Epidermal melanocyte (primary cell): ENCODE measurements at regions not wholly inside any gene's neighbourhood (a gene's known extent, or its start where the extent isn't known, plus 50 kb on each side); places are given as distances from the start of the nearest gene placed in this dataset.

ENCODE experiments used
- DNase-seq: peaks from one replicate; pipeline ENCODE4 v3.0.0; 2011; ENCODE audit warnings: low spot score; ENCODE audit not compliant: insufficient read length

DNA sequence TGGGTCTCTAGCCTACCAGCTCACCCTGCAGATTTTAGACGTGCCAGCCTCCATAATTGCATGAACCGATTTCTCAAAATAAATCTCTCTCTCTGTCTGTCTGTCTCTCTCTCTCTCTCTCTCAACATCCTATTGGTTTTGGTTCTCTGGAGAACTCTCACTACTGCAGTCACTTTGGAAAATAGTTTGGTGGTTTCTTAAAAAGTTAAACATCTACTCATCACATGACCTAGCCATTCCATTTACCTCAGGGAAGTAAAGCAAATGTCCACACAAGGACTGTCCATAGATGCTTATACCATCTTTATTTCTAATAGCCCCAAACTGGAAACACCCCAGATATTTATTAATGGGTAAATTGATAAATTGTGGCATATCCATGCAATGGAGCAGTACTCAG lies 119.5 kb downstream of the SNX19 start:
- DNase-seq = no peak

DNA sequence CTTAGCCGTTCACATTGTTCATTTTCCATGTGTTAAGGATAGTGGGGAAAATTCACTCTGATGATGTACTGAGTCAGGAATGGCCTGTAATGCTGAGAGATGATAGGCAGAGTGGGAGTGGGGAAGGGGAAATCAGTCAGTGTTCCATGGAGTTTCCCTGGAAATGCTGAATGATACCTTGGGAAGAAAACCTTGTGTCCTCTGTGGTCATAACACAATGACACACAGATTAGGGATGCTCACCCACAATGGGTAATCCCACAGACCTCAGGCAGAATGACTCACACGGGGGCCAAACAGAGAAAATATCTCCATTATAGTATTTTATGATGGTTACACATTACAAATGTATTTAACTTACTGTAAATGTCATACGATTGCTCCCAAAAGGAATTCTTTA lies 118.0 kb downstream of the SNX19 start:
- no peak for DNase-seq

DNA sequence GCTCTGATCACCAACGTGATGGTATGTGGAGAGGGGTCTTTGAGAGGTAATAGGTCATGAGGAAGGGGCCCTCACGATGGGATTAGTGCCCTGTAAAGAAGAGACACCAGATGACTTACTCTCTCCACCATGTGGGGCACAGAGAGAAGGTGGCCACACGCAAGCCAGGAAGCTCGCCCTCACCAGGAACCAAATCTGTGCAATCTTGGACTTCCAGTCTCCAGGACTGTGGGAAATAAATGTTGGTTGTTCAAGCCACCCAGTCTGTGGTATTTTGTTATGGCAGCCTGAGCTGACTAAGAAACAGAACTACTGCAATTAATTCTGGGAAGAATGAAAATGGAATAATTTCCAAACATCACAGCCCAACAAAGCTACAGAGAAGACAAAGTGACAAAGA lies 117.5 kb downstream of the SNX19 start:
- DNase-seq = no peak

DNA sequence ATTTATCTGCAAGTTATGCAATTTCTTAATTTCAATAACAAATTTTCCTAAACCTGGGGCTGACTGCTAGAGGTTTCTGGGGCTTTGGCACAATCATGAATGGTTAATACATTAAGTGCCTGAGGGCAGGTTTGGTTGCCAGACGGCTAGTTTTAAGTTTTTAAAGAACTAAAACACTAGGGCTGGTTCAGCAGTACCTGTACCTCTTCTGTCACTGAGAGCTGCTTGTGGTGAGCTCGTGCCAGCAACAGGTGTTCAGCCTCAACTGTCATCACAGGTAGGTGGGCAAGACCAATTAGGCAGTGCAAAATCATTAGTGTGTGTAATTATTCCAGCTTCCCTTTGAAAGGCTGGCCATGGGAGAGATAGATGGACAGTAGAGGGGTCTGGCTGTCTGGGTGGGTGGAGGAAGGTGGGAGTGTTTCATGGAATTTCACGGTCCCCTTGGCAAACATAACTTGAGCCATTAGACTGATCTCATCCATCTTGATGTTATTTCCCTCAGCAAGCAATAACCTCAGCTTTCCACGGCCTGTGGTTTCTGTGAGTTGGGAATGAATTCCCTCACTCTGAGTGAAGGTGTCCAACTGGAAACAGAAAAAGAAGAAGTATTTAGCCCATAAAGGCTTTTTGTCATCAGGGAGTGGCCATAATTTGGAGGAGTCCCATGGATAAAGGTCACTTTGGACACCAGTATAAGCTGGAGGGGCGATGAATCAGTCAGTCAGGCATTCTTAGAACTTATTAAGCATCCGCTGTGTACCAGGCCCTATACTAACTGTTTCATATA lies 114.8 kb downstream of the SNX19 start:
- DNase-seq = no peak

DNA sequence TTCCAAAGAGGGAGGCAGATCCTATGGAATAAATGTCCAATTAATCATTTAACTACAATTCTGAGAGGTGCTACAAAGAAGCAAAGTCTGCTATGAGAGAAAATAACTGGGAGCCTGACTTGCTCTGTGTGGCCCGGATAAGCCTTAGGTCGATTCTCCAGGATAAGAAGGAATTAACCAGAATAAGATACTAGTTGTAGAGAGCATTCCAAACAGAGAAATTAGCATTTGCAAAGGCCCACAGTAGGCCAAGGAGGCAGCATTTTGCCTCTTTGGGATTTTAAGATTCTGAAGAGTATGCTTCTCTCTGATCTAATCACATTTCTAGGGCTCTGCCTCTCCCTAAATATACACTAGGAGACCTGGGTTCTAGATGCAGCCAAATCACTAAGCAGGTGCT lies 113.7 kb downstream of the SNX19 start:
- DNase-seq = no peak

DNA sequence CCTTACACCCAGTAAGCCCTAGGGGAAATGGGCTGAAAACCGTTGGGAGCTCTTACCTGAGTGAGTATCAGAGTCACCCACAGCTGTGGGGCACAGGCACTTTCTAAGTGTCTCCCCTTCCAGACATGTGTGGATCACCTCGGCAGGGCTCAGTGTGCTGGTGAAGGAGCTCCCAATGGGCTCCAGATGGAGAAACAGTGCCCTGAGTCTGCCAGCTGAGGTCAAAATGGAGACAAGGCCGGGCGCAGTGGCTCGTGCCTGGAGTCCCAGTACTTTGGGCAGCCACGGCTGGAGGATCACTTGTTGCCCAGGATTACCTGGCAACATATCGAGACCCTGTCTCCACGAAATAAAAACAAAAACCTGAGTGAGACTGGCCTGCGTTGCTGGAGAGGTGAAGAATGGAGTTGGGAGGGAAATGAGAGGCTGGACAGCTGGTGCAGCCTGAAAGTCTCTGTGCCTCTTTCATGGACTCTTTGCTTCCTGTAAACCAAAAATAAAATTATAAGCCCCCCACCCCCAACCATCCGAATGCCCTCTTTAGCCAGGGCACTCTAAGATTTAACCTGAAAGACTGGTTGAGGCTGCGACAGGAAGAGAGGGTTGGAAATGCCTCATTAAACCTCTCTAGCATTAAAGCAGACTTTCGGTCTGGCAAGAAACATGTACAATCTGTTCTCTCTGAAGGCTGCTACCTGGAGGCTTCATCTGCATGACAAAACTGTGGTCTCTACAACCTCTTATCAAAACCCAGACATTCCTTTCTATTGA lies 111.8 kb downstream of the SNX19 start:
- DNase-seq = no peak

DNA sequence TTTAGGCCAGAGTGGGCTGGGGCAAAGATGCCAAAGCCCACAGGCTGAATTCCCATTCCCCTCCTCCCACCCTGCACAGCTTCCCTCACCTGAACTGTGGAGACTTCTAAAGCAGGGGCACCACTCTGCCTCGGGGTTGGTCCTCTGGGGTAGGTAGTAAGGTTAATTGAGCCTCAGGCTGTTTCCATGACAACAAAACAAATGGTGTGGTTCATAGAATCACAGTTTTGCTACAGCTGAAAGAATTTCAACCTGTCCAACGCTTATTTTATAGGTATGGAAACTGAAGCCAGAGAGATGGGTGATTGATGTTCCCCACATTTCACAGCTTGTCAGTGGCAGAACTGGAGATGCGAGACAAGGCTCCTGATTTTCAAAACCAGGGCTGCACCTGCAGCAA lies 109.5 kb downstream of the SNX19 start:
- DNase-seq = no peak

DNA sequence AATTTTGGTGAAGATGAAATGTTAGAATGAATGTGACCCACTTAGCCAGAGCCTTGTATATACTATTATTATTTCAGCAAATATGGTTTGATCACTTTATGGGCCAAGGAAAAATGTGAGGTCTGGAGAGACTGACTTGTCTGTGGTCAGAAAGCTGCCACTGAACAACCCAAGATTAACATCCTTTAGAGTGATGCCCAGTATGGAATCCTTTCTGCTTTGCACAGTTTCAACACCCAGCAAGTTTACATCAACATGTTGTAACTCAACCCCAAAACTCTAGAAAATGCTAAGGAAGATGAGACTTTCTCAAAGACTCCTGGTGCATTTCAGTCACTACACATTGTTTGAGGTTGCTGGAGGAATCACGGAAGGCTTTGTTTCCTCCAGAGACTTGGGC lies 107.7 kb downstream of the SNX19 start:
- DNase-seq = no peak

DNA sequence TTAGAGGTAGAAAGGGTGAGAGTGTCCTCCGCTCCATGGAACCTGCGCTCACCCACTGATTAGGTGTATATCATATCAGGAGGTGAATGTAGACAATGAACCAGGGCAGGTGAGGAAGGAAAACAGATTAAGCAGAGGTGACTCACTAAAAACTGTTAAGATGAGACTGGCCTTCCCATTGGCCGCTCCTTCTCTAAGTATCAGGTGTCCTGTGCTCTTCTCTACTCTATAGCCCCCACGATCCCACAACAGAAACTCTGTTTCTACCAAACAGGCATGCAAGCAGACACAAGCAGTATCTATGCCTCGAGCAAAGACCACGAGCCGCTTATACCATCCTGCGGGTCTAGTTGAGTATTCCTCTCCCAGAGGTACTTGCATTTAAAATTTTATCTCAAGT lies 103.1 kb downstream of the SNX19 start:
- DNase-seq = no peak

DNA sequence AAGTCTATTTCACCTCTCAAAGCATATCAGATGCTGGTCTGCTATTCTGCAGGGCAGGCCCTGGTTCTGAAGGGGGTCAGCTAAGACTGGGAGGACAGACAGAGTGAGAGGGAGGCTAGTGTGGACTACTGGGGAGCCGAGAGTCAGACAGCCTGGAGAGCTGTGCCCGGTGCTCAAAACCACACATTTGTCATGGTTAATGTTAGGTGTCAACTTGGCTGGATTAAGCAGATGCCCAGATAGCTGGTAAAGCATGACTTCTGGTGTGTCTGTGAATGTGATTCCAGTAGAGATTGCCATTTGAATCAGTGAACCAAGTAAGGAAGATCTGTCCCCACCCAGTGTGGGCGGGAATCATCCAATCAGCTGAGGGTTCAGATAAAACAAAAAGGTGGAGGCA lies 102.6 kb downstream of the SNX19 start:
- no peak for DNase-seq

DNA sequence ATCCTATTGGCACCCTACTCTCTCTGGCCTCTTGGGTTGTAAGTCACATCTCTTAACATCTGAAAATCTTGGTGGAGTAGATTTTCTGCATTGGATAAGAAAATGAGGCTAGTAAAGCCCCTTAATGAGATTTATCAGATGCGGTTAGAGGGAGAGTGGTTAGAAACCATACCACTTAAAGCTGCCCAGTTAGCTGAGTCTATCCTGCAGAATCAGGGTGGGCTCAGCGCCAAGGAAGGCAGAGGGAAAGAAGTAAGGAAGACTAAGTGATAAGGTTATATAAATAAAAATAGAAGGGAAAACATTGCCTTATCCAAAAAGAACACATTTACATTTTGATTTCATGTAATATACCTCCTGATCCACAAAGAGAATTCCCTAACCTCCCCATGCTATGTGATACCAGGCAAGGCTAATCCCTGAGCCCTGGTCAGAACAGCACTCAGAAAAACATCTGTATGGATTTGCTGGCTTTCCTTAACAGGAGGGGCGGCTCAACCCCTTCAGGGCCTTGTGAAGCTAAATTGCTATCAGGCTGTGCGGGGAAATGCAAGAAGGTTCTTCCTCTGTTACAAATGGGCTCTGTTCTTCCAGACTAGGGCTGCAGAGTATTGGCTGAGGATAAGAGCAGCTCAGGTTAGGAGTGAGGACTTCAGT lies 101.7 kb downstream of the SNX19 start:
- DNase-seq = no peak

DNA sequence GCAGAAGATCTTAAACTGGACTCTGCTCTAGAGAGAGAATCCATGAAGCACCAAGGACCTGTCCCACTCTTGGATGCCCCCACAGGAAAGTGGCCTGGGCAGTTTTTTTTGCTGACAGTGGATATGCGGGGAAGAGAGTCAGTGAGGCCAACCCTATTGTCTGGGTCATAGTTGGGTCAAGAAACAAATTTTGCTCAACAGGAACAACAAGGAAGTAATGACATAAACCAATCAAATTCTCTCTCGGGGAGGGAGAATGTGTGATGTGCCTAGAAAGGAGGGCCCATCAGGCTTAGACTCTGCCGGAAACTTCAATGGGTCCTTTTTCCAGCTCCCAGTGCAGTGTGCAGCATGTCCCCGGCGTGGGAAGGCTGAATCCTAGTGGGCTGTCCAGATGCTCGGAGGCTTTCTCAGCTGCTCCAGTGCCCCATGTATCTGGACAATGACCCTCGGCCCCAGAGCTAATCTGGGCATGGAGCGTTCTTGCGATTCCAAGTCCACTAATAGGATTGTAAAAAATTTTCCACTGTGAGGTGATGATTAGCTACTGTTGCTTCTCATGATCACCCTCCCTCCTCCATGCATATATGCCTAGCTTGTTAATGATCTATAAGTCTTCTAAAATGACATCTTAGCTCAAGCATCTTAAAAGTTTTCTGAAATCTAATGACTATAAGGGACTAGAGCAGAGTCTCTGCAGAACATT lies 101.0 kb downstream of the SNX19 start:
- no peak for DNase-seq

DNA sequence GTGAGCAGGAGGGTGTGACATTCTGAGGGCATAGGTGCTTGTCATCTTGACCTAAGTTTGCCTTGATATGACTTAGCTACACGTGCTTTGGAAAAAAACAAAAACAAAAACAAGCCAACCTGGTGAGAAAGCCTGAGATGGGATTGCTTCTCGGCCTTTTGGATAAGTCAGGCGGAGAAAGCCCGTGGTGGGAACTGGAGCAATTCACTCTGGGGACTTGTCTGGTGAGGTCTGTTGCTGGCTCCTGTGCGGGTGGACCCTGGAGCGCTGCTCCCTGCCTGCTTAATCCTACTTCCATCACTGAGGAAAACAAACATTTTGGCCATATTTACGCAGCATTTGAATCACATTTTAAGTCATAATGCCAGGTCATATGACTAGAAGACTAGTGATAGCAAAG lies 100.3 kb downstream of the SNX19 start:
- DNase-seq = no peak

DNA sequence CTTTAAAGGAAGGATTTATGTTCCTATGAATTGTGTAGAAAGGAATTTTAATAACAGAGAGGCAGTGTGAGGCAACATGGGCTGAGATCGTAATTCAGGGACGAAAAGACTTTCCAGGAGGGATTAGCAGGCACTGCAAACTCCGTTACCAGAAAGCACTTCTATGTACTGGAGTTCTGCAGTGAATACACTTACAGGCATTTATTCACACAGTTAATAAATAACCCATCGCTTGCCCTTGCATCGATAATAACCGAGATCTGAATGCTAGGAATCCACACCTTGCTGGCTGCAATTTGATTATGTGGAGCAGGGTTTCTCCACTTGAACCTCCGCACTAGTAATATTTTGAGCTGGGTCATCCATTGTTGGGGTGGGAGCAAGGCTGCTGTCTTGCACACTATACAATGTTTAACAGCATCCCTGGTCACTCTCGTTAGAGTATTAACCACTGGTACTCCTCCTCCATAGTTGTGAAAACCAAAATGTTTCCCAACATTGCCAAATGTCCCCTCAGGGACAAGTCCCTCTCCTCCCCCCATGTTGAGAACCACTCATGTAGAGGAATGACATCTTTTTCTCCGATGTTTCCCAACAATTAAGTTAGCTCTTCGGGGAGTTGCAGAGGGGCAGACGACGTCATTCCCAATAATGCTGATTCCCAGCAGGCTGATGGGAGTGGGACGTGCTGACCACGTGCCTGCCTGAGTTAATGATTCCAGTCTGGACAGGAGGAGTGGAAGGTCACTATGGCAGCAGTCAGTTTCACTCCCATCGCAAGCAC lies 99.5 kb downstream of the SNX19 start:
- no peak for DNase-seq

DNA sequence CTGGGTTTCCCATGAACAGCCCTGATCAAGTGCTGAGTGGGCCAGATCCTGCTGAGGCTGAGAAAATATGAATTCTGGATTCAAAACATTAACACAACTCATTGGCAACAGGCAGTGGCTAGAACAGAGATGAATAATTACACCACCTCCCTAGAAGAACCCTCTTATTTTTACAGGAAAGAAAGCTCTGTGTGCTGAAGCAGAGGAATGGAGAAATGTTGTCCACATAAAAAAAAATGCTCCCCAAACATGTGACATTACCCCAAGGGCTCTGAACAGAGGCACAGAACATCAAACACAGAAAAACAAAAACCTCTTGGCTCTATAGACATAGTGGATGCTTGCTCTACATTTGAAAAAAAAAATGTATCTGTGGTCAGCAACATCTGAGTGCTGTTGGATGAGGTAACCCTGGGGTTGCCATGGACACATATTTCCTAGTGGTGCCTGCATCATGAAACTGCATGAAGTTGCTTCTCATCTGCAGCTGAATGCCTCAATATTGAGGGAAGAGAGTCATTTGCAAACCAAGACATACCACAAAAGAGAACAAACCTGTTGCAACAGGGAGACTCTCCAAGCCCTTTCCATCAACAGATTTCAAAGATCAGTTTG lies 98.8 kb downstream of the SNX19 start:
- no peak for DNase-seq

DNA sequence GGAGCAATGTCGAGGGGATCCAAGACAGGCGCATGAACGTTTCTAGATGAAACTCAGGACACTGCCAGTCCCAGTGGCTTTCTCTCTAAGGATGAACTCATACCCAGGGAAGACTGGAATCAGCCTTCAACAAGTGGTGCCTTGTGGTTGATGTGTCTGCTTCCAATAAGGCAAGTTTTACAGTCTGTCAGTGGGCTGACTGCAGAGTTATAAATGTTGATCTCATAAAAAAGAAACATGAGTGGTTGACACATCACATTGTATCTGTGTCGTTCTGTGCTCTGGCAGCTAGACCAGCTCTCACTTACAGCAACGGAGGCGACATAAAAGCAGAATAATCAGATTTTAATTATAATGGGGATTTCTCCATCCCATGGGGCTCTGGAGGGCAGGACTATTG lies 96.7 kb downstream of the SNX19 start:
- DNase-seq = peak; percentile 30
